ENCODE measurements at regions not wholly inside any gene's neighbourhood (a gene's known extent, or its start where the extent isn't known, plus 50 kb on each side); places are given as distances from the start of the nearest gene placed in this dataset.

GRCh38 chr2:157046396-157046795, 211.1 kb upstream of the GALNT5 start:
- TF ChIP-seq, protein P1, sequence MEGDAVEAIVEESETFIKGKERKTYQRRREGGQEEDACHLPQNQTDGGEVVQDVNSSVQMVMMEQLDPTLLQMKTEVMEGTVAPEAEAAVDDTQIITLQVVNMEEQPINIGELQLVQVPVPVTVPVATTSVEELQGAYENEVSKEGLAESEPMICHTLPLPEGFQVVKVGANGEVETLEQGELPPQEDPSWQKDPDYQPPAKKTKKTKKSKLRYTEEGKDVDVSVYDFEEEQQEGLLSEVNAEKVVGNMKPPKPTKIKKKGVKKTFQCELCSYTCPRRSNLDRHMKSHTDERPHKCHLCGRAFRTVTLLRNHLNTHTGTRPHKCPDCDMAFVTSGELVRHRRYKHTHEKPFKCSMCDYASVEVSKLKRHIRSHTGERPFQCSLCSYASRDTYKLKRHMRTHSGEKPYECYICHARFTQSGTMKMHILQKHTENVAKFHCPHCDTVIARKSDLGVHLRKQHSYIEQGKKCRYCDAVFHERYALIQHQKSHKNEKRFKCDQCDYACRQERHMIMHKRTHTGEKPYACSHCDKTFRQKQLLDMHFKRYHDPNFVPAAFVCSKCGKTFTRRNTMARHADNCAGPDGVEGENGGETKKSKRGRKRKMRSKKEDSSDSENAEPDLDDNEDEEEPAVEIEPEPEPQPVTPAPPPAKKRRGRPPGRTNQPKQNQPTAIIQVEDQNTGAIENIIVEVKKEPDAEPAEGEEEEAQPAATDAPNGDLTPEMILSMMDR (IDR thresholded peaks at IDR 0.05), result no peak
- no peak for TF ChIP-seq ZFX (IDR thresholded peaks at IDR 0.05; ENCODE audit: borderline replicate concordance)

Measured in 22Rv1 (cell line).